Aorta (tissue), 5 donors: ENCODE measurements at regions not wholly inside any gene's neighbourhood (a gene's known extent, or its start where the extent isn't known, plus 50 kb on each side); places are given as distances from the start of the nearest gene placed in this dataset.

ENCODE experiments used
- ATAC-seq: fragments of 200-7000 bp; cut with Tn5 transposase; one replicate; pipeline ENCODE4 v1.9.1; 2022; ENCODE audit warnings: moderate library complexity; ENCODE audit not compliant: low FRiP score
- DNase-seq, 2 donors: peaks; one replicate each; pipeline ENCODE4 v3.0.0-alpha.2; 2020
- H3K27ac ChIP-seq, 2 donors: one replicate each; pipeline ENCODE4 v1.5.1; 2013; ENCODE audit warnings: low read length in 2 of 2, mild to moderate bottlenecking in 2 of 2, moderate library complexity in 2 of 2, control low read depth in 1 of 2, inconsistent platforms in 1 of 2, low read depth in 1 of 2
- H3K27me3 ChIP-seq, 2 donors: one replicate each; pipeline ENCODE4 v1.6.1; 2013; ENCODE audit warnings: control low read depth in 1 of 2, low read length in 1 of 2, mild to moderate bottlenecking in 1 of 2, moderate library complexity in 1 of 2; ENCODE audit not compliant: insufficient read depth in 2 of 2, control insufficient read depth in 1 of 2
- H3K36me3 ChIP-seq, 2 donors: one replicate each; pipeline ENCODE4 v1.6.1; 2013; ENCODE audit warnings: control low read depth in 1 of 2, low read length in 1 of 2, mild to moderate bottlenecking in 1 of 2; ENCODE audit not compliant: insufficient read depth in 2 of 2, control insufficient read depth in 1 of 2
- H3K4me1 ChIP-seq, 2 donors: one replicate each; pipeline ENCODE4 v1.6.1; 2013; ENCODE audit warnings: low read length in 2 of 2, control low read depth in 1 of 2, mild to moderate bottlenecking in 1 of 2, moderate library complexity in 1 of 2; ENCODE audit not compliant: insufficient read depth in 2 of 2, control insufficient read depth in 1 of 2
- H3K4me3 ChIP-seq, 2 donors: one replicate each; pipeline ENCODE4 v1.5.1; 2013; ENCODE audit warnings: low read length in 2 of 2, control low read depth in 1 of 2, mild to moderate bottlenecking in 1 of 2
- H3K9me3 ChIP-seq: one replicate; pipeline ENCODE4 v1.6.1; 2013; ENCODE audit warnings: mild to moderate bottlenecking, low read length; ENCODE audit not compliant: control insufficient read depth
- WGBS, 2 donors: extraction: QIAGEN DNeasy Blood & Tissue Kit; methylation state at CpG; one replicate each; pipeline ENCODE4 v1.1.7; 2013; 5-methylcytosine and 5-hydroxymethylcytosine counted together
- intact Hi-C, 2 donors: fragments of 100-400 bp; cut with DNase I; formaldehyde crosslinking; loops; one replicate each; pipeline versions ENCODE4 v1.14.2 to v1.15.0; 2022
- donor health status: healthy with polysubstance abuse.
- donor health status: Bipolar disorder and iron deficiency.
- donor health status: DM: no; HTN: no; CAD: no.
- donor health status: DM: no; HTN: no; CAD: no.
- donor health status: DM: yes; HTN: yes; CAD: no.

DNA sequence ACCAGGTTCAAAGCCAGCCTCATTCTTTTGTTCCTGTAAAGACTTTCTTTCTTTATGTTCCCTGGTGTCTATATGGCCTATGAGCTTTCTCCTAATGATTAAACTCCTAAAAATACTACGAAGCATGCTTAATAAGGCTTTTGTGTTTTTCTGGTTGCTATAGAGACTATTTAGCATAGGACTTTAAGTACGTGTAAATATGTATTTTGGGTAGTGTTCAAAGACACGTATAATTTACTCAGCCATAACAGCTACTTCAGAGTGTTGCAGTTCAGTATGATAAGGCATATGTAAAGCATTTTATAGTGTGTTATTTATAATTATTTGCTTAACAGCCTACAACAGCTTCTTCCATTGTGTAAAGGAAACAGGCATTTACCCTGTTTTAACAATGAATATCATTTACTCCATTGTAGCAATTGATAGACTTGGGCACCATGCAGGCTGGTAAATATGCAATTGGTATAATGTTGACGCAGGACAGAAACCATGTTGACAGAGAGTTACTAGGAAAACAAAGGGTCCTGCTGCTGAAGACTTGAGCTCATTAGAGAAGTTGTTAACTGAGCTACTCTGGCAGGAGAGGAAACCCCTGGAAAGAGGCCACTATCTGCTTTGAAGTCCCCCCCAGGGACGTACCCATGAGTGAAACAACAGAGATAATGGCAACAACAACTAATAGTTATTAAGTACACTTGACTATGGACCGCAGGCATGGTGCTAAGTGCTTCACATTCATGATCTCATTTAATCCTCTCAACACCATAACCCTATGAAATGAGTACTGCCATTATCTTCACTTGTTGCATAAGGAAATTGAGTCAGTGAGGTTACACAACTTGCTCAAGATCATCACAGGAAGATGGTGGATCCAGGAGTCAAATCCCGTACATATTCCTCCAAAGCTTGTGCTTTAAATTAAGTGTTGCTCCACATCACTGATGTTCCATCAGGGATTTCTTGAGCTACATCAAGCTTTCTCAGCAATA is 342.2 kb upstream of the DYNLRB2 start:
- H3K9me3 ChIP-seq: peaks cover 1% of the 10 kb centered on the region
- ATAC-seq (no peak), DNase-seq (no peak)
- peaks cover 0 to 1% of the 10 kb centered on the region in 2 donors for H3K27me3 ChIP-seq
- H3K27ac ChIP-seq: no peak overlapping the region
- H3K4me1 ChIP-seq: no peaks in the 10 kb centered on the region
- intact Hi-C loops: no loop called here
- H3K4me3 ChIP-seq: no peak overlapping the region
- no peaks in the 10 kb centered on the region for H3K36me3 ChIP-seq
- 65% methylated on average over 7 of the region's 7 CpGs for WGBS, 2 donors

DNA sequence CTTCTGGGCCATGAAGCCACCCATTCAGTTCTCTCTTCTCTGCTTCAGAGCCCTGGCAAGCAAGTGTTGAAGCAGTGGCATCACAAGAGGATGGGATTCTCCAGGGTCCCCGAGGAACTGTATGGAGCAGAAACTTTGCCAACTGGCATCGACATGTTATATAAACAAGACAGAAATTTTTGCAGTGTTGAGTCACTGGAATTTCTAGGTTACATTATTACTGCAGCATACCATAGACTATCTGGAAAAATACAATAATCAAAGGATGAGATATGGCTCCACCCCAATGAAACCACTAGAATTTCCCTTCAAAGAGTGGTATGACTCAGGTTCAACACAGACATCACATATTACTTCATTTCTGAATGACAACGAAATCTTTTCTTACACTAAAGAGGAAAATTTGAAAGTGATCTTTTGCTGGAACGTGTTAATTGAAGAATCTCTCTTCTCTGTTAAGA is 343.0 kb upstream of the DYNLRB2 start:
- no peak for DNase-seq
- Histone ChIP-seq H3K4me3 (no peak overlapping the region), H3K27me3 (peaks cover 0 to 1% of the 10 kb centered on the region in 2 donors), H3K27ac (no peak overlapping the region), H3K36me3 (no peaks in the 10 kb centered on the region), H3K4me1 (no peaks in the 10 kb centered on the region), H3K9me3 (peaks cover 1% of the 10 kb centered on the region)
- 5 to 11% methylated on average over 4 of the region's 4 CpGs for WGBS, 2 donors
- no peak for ATAC-seq
- intact Hi-C loops: no loop called here

DNA sequence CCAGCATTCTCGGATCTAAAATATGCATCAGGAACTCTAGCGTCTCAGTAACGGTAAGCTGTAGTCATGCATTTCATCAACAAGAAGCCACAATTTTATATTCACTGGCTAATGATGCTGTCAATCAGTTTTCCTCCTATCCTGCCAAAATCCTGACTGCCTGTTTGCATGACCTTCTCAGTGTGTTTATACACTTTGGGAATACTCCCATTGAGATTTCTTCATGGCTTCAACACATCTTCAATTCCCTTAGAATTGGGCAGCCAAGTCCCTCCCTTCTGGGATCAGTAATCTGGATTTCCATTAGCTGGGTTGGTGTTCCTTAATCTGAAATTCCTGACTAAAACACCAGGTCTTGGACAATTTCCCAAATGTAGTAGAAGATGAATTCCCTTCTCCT is 348.9 kb upstream of the DYNLRB2 start:
- DNase-seq: no peak
- ATAC-seq: no peak
- intact Hi-C loops: no loop called here
- WGBS, 2 donors: 39 to 54% methylated on average over 3 of the region's 3 CpGs
- H3K27ac ChIP-seq: no peak overlapping the region
- H3K4me3 ChIP-seq: no peak overlapping the region
- no peaks in the 10 kb centered on the region for H3K27me3 ChIP-seq
- no peaks in the 10 kb centered on the region for H3K4me1 ChIP-seq
- no peaks in the 10 kb centered on the region for H3K9me3 ChIP-seq
- H3K36me3 ChIP-seq: no peaks in the 10 kb centered on the region

DNA sequence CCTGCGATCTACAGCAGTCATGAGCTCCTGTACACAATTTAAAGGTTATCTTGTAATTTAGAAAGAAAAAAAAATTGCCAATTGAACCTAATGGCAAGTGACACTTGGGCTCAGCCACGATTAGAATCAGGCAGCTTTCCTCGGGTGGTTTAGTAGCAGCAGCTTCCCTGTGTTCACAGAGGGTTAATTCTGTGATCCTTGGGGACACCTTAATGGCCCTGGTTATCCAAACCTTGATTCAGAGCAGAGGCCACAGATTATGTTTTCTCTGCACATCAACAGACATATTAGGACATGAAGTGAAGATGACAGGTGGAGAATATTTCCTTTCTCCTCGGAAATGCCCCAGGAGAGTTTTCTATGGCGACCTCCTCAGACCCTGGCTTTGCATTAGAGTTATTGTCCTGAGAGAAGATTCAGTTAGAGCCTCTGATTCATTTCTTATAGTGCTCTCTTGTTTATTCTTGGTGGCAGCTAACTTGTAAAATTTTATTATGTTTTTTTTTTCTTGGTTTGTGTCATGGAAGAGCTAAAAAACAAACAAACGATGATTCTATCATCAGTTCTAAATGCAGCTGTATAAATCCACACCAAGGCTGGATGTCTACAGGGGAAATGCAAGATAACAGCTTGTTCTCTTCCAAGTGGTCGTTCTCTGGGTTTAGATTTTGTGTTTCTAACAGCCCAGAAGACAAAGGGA is 351.2 kb upstream of the DYNLRB2 start:
- intact Hi-C loops: no loop called here
- Histone ChIP-seq H3K27ac (no peak overlapping the region), H3K4me3 (no peak overlapping the region), H3K9me3 (no peaks in the 10 kb centered on the region), H3K4me1 (no peaks in the 10 kb centered on the region), H3K36me3 (no peaks in the 10 kb centered on the region), H3K27me3 (no peaks in the 10 kb centered on the region)
- WGBS, 2 donors: 72 to 76% methylated on average over 7 of the region's 7 CpGs
- ATAC-seq (no peak), DNase-seq (no peak)

DNA sequence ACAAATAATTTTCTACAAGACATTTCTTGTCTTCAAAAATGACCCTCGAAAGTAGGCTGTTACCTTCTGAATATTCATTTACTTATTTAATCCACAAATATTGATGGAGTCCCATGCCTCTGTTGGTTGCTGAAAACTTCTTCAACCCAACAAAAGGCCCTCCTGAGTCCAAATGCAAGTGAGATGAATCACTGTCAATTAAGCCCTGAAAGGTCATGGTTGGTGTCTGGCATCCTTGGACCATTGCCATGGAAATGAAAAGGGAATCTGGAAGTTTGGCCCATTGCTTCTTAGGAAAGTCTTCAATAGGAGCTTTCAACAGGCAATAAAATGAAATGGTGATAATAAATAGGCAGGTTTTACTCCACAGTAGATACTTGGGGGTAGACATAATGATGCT is 364.7 kb upstream of the DYNLRB2 start:
- no peaks in the 10 kb centered on the region for H3K27me3 ChIP-seq
- DNase-seq: no peak

DNA sequence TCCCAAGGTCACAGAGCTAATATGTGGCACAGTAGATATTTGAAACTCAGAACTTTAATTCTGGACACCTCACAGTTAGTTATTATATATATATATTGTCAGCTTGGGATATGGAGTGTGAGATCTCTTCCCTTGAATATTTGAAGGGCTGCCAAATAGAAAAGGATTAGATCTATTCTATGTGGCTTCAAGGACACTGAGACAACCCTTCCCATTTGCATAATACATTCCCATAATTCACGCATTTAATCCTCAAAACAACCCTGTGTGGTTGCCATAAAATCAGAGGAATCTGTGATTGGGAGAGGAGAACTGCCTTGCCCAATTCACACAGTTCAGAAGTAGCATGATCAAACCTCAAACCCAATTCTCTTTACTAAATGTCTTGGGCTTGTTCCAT is 365.8 kb upstream of the DYNLRB2 start:
- Histone ChIP-seq H3K27me3 (no peaks in the 10 kb centered on the region), H3K4me1 (no peaks in the 10 kb centered on the region), H3K4me3 (no peak overlapping the region), H3K9me3 (no peaks in the 10 kb centered on the region), H3K36me3 (no peaks in the 10 kb centered on the region), H3K27ac (no peak overlapping the region)
- DNase-seq (no peak), ATAC-seq (no peak)
- intact Hi-C loops: no loop called here
- WGBS, 2 donors: 92 to 96% methylated on average over 1 of the region's 1 CpG

More for the DNA sequence above, 364.7 kb upstream of the DYNLRB2 start:
- H3K4me1 ChIP-seq: no peaks in the 10 kb centered on the region
- intact Hi-C loops: no loop called here
- no peak overlapping the region for H3K27ac ChIP-seq
- H3K4me3 ChIP-seq: no peak overlapping the region
- no peaks in the 10 kb centered on the region for H3K9me3 ChIP-seq
- no peaks in the 10 kb centered on the region for H3K36me3 ChIP-seq
- WGBS, 2 donors: 98 to 100% methylated on average over 1 of the region's 1 CpG
- no peak for ATAC-seq

DNA sequence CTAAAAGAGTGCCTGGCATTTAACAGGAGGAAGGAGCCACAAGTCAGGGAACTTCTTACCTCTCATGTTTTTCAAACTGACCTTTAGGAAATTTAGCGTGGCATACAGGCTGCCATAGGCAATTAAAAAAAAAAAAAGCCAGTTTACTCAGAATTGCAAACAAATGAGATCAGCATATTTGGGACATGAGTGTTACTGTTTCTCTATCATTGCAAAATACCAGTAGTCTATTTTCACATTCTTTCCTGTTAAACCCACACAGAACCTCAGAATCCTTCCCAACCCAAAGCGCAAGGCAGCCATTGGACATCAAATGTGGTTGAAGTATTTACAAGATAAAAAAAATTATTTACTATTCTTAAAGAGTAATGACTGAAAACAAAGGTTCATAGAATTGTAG is 366.4 kb upstream of the DYNLRB2 start:
- Histone ChIP-seq H3K36me3 (no peaks in the 10 kb centered on the region), H3K4me1 (no peaks in the 10 kb centered on the region), H3K9me3 (no peaks in the 10 kb centered on the region), H3K4me3 (no peak overlapping the region), H3K27ac (no peak overlapping the region), H3K27me3 (no peaks in the 10 kb centered on the region)
- no peak for DNase-seq
- no peak for ATAC-seq
- intact Hi-C loops: no loop called here
- WGBS, 2 donors: 41 to 59% methylated on average over 2 of the region's 2 CpGs

DNA sequence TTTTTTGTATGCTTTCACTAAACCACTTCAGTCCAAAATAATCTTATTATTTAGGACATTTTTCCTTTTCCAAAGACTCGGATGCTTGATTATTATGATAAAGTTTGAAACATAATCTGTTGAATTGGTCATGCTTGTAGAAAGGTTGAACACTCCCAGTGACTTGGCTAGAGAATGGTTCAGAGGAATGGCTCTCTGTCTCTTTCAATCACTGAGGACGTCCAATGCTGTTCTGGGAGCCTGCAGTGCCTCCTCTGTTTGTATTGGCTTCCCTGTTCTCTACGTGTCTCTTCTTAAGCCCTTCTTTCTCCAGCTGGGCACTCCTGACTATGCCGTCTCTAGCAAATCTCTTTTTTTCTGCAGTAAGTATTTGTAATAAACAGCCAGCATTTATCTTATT is 369.0 kb upstream of the DYNLRB2 start:
- no peaks in the 10 kb centered on the region for H3K36me3 ChIP-seq
- peaks cover 1% of the 10 kb centered on the region for H3K9me3 ChIP-seq
- WGBS, 2 donors: 22 to 26% methylated on average over 4 of the region's 4 CpGs
- intact Hi-C loops: no loop called here
- ATAC-seq (no peak), DNase-seq (no peak)
- H3K27ac ChIP-seq: no peak overlapping the region
- H3K27me3 ChIP-seq: no peaks in the 10 kb centered on the region
- H3K4me3 ChIP-seq: no peak overlapping the region
- H3K4me1 ChIP-seq: no peaks in the 10 kb centered on the region
